OCI-LY1 (cell line): ENCODE measurements at regions not wholly inside any gene's neighbourhood (a gene's known extent, or its start where the extent isn't known, plus 50 kb on each side); places are given as distances from the start of the nearest gene placed in this dataset.

Source experiments
- H2AFZ ChIP-seq: fragments of 200-600 bp; sonication (generic), shearing (Covaris generic); 2 replicates; pipeline ENCODE4 v1.6.0; 2014; ENCODE audit warnings: antibody characterized with exemption, mild to moderate bottlenecking, low read length
- H3F3A ChIP-seq: fragments of 200-600 bp; sonication (generic), shearing (Covaris generic); 2 replicates; pipeline ENCODE4 v1.6.0; 2014; ENCODE audit warnings: mild to moderate bottlenecking, antibody characterized with exemption, low read length, moderate library complexity; ENCODE audit not compliant: insufficient read depth
- H3K27ac ChIP-seq: fragments of 200-600 bp; sonication (generic); 2 replicates; pipeline ENCODE4 v1.5.1; 2014; ENCODE audit warnings: low read length, mixed run types, mild to moderate bottlenecking, low read depth; ENCODE audit not compliant: poor library complexity, severe bottlenecking
- H3K27me3 ChIP-seq: fragments of 200-600 bp; sonication (generic); 2 replicates; pipeline ENCODE4 v1.6.0; 2014; ENCODE audit warnings: antibody characterized with exemption, mild to moderate bottlenecking, low read length, moderate library complexity; ENCODE audit not compliant: insufficient read depth
- H3K36me3 ChIP-seq: fragments of 200-600 bp; sonication (generic); 2 replicates; pipeline ENCODE4 v1.6.1; 2014; ENCODE audit warnings: mild to moderate bottlenecking, antibody characterized with exemption, low read length, moderate library complexity, mixed read lengths; ENCODE audit not compliant: insufficient read depth
- H3K4me1 ChIP-seq: fragments of 200-600 bp; sonication (generic); 2 replicates; pipeline ENCODE4 v1.5.1; 2014; ENCODE audit warnings: mild to moderate bottlenecking, low read length, moderate library complexity; ENCODE audit not compliant: insufficient read depth, severe bottlenecking
- H3K4me2 ChIP-seq: fragments of 200-600 bp; sonication (generic), shearing (Covaris generic); 2 replicates; pipeline ENCODE4 v1.6.1; 2014; ENCODE audit warnings: low read length
- H3K4me3 ChIP-seq: fragments of 200-600 bp; sonication (generic); 2 replicates; pipeline ENCODE4 v1.5.1; 2014; ENCODE audit warnings: low read length, low read depth, mild to moderate bottlenecking, mixed read lengths; ENCODE audit not compliant: poor library complexity, severe bottlenecking
- H3K79me2 ChIP-seq: fragments of 200-600 bp; shearing (Covaris generic); 2 replicates; pipeline ENCODE4 v1.6.1; 2016; ENCODE audit warnings: mixed run types, low read length, mixed read lengths; ENCODE audit not compliant: insufficient read depth
- H3K9ac ChIP-seq: fragments of 200-600 bp; sonication (generic), shearing (Covaris generic); 2 replicates; pipeline ENCODE4 v1.6.1; 2014; ENCODE audit warnings: mild to moderate bottlenecking, low read length, mixed read lengths
- H3K9me2 ChIP-seq: fragments of 200-600 bp; sonication (generic), shearing (Covaris generic); 2 replicates; pipeline ENCODE4 v1.6.1; 2014; ENCODE audit warnings: low read depth, mild to moderate bottlenecking, low read length, mixed read lengths
- H3K9me3 ChIP-seq: fragments of 200-600 bp; shearing (Covaris generic); 2 replicates; pipeline ENCODE4 v1.6.1; 2014; ENCODE audit warnings: low read length, mixed read lengths
- H4K20me1 ChIP-seq: fragments of 200-600 bp; sonication (generic), shearing (Covaris generic); 2 replicates; pipeline ENCODE4 v1.6.0; 2016; ENCODE audit warnings: mild to moderate bottlenecking, low read length; ENCODE audit not compliant: insufficient read depth
- CTCF ChIP-seq: fragments of 200-600 bp; sonication (generic), shearing (Covaris generic); IDR thresholded peaks from 2 replicates; pipeline ENCODE4 v1.5.1; 2017; ENCODE audit warnings: mild to moderate bottlenecking, antibody characterized with exemption, low read length, moderate library complexity, mixed read lengths
- EZH2 ChIP-seq: fragments of 200-600 bp; sonication (generic), shearing (Covaris generic); IDR thresholded peaks from 2 replicates; pipeline ENCODE4 v1.8.0; 2017; ENCODE audit warnings: borderline replicate concordance, mixed run types, mild to moderate bottlenecking, antibody characterized with exemption, low read length, moderate library complexity, mixed read lengths

DNA sequence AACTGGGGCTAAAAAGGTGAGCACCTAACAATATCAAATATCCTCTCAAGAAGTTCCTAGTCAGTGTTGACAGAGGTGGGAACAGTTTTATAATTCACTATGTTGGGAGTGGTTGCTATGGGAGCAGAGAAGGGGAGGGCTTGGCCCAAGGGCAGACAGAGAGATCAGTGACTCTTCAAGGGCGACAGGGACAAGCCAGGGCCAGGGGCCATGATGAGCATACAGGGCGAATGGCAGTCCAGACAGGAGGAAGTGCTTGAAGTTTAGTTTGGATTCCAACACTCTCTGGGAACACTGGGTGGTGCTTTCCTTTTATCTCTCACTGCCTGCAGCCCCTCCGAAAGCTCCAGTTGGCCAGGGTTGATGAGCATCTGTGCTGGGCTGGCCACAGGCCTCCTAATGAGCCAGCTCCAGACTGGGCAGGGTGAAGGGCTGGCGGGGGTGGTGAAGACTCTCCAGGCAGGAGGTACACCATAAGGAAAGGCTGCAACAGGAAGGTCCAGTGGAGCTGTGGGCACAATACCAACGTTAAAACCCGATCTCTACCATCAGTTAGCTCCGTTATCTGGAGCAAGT is 111.3 kb downstream of the TMEM174 start:
- Histone ChIP-seq H3K9ac (no peak overlapping the region), H3F3A (no peaks in the 10 kb centered on the region), H4K20me1 (no peaks in the 10 kb centered on the region), H3K9me2 (no peaks in the 10 kb centered on the region), H3K9me3 (no peaks in the 10 kb centered on the region), H3K4me3 (no peak overlapping the region), H3K27me3 (no peaks in the 10 kb centered on the region), H2AFZ (no peak overlapping the region), H3K4me2 (no peak overlapping the region), H3K79me2 (no peaks in the 10 kb centered on the region), H3K27ac (no peak overlapping the region), H3K4me1 (no peaks in the 10 kb centered on the region), H3K36me3 (no peaks in the 10 kb centered on the region)
- TF ChIP-seq CTCF, result no peak
- TF ChIP-seq EZH2, result no peak

DNA sequence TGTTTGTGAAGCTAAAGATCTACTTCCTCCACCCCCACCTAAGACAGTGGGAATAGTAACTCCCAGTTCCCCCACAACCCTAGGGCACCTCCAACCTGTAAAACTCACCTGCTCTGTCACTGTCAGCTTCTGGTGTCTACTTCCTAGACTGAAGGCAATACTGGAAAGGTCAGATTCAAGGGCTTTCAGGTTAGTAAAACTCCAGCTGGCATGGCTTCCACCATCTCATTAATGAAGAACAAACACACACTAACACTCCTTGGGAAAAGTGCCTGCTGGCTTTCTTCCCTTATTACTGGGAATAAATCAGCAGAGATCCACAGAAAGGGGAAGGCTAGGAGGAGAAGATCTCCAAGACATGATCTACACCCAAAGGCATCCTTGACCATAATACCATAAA is 109.9 kb downstream of the TMEM174 start:
- Histone ChIP-seq H4K20me1 (no peaks in the 10 kb centered on the region), H3K4me1 (no peaks in the 10 kb centered on the region), H3K9me2 (no peaks in the 10 kb centered on the region), H3K27ac (no peak overlapping the region), H3K79me2 (no peaks in the 10 kb centered on the region), H3K9ac (no peak overlapping the region), H3K9me3 (no peaks in the 10 kb centered on the region), H3K4me2 (no peak overlapping the region), H3K36me3 (no peaks in the 10 kb centered on the region), H3K4me3 (no peak overlapping the region), H3F3A (no peaks in the 10 kb centered on the region), H2AFZ (no peak overlapping the region), H3K27me3 (no peaks in the 10 kb centered on the region; the same call in 1 of the 2 replicates)
- TF ChIP-seq EZH2, result no peak
- TF ChIP-seq CTCF, result no peak

DNA sequence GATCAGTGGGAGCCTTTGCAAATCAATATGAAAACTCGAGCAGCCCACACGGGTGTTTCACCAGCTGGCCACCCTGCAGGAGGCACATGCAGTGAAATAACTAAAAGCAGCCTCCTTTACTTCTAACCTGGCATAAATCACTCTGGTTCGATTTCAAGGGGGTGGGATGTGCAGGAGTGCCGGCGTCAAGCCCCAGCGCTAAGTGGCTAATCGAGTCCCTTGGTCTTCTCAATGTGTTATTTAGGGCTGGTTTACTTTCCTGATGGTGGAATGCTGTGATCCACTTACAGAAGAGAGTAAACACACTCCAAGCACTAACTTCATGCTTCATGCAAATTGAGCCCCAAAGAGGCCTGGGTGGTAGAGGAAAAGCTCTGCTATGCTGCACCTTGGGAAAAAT is 109.4 kb downstream of the TMEM174 start:
- no peak overlapping the region for H3K27ac ChIP-seq
- no peaks in the 10 kb centered on the region for H4K20me1 ChIP-seq
- no peaks in the 10 kb centered on the region for H3K9me3 ChIP-seq
- H3K27me3 ChIP-seq, result no peaks in the 10 kb centered on the region; the same call in 1 of the 2 replicates
- H3K79me2 ChIP-seq, result no peaks in the 10 kb centered on the region
- no peak overlapping the region for H3K4me2 ChIP-seq
- H3F3A ChIP-seq, result no peaks in the 10 kb centered on the region
- no peak overlapping the region for H3K4me3 ChIP-seq
- no peak overlapping the region for H3K9ac ChIP-seq
- H3K9me2 ChIP-seq, result no peaks in the 10 kb centered on the region
- H2AFZ ChIP-seq, result no peak overlapping the region
- TF ChIP-seq EZH2 (no peak), CTCF (no peak)
- no peaks in the 10 kb centered on the region for H3K4me1 ChIP-seq
- no peaks in the 10 kb centered on the region for H3K36me3 ChIP-seq
